Stimulated activated CD4-positive, alpha-beta T cell treated with anti-CD3 and anti-CD28 coated beads, TNF-alpha, amount 100 ng/mL, for 24 hours (primary cell): ENCODE measurements at regions not wholly inside any gene's neighbourhood (a gene's known extent, or its start where the extent isn't known, plus 50 kb on each side); places are given as distances from the start of the nearest gene placed in this dataset.
A peak's percentile ranks its signal among the peaks of the same experiment; 100 is the strongest.

ENCODE experiments used
- DNase-seq, 3 experiments: peaks; one replicate each; pipeline ENCODE4 v3.0.0-alpha.2; 2020; ENCODE audit warnings: low read depth in 3 of 3

DNA sequence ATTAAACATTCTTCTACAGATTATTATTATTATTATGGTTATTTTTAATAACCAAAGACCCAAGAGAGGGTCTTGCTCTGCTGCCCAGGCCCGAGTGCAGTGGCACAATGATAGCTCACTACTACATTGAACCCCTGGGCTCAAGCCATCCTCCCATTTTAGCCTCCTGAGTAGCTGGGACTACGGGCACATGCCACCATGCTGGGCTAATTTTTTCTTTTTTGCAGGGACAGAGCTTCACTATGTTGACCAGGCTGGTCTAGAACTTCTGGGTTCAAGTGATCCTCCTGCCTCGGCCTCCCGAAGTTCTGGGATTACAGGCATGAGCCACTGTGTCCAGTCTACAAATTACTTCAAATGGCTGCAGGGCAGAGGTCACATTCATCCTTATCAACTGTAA, 179.8 kb downstream of the KCNRG start:
- DNase-seq, result no peak

- no peak for DNase-seq
Measured at GRCh38 chr13:50196118-50196517, 180.9 kb downstream of the KCNRG start.

DNA sequence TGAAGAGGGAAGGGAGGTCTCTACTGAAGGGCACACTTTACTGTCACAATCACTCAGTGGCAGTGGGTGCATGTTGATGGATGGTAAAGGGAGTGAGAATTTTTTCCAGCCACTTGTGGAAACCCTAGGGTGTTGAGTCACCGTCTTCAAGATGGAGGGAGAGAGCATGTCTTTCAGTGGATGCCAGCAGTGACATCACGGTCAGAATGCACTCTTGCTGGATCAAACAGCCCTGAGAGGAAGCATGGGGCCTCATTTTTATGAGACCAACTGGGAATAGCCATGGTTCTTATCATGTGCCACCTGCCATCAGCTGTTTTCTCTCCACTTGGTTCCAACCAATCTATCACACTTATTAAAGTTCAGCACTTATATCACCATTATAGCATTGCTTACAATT, 182.5 kb downstream of the KCNRG start:
- no peak for DNase-seq

- no peak for DNase-seq
Measured at GRCh38 chr13:50198508-50198907, 183.3 kb downstream of the KCNRG start.

DNA sequence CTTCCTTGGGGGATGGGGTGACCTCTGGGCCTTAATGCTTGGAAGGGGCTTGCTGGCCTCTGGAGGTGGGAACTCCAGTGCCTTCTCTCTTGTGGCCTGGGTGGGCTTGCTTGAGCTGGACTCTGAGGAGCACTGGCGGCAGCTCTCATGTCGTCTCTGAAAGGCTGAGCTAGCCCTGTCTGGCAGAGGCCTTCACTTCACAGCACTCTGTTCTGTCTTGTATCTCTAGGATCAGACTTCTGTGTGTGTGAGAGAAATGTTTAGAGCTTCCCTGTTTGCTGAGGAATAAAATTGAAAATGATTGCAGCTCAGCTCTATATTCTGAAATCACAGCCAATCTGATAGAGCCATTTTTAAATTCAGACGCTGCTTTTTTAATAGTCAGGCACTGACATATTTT, 185.3 kb downstream of the KCNRG start:
- DNase-seq, result no peak

DNA sequence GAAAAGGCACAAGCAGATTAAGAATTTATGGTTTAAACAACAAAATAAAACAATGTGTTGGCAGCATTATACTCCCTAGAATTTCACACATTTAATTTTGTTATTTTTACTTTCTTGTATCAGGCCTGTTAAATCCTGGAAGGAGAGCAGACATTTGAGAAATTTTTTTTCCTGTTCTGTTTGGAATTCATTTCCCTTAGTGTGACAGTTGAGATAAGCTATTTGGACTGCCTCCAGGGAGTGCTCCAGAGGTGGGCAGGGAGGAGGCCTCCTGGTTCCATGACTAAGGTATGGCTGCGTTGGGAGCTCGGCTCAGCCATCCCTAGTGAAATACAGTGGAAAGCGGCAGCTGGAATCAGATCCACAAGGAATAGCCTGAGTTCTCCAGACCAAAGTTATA, 185.7 kb downstream of the KCNRG start:
- no peak for DNase-seq

GRCh38 chr13:50202485-50202884, 187.2 kb downstream of the KCNRG start:
- DNase-seq, result no peak

GRCh38 chr13:50203256-50203941, 188.2 kb downstream of the KCNRG start:
- DNase-seq, result no peak

DNA sequence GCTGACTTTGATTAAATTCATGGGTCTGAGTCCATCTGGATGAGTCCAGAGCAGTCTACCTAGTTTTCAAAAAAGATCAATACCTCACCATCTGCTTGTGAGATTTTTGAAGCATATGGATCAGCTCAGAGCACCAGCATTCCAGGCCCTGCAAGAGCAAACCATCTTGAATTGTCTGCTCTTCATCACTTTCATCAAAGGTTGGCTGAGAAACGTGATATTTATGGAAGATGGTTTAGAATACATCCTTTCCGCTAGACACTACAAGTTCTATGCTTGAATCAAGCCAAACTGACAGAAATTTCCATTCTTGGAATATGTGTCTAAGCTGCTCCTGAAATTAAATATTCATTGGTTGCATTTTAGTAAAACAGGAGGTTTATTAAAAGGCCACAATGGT, 190.3 kb downstream of the KCNRG start:
- no peak for DNase-seq

DNA sequence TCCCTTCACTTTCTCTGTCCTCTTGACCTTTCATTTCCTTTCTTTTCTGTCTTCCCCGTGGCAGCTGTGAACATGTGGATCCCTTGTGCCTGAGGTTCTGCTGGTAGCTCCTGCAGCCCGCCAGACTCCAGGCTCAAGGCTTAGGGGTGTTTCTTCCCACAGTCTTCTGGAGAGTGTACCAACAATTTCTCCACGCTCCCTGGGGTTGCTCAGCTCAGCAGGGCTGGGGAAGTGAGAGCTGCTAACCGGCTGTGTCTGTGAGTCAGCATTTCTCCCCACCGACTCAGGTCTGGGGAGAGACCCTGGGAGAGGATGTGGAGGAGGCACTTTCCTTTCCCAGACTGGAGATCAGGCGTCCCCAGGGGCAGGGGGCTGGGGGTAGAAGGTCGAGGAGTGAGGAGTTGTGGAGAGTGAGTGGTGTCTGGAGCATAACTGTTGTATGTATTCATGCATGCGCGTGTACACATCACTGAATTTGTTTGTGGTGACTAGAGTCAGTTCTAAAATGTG, 193.6 kb downstream of the KCNRG start:
- DNase-seq, result no peak

DNA sequence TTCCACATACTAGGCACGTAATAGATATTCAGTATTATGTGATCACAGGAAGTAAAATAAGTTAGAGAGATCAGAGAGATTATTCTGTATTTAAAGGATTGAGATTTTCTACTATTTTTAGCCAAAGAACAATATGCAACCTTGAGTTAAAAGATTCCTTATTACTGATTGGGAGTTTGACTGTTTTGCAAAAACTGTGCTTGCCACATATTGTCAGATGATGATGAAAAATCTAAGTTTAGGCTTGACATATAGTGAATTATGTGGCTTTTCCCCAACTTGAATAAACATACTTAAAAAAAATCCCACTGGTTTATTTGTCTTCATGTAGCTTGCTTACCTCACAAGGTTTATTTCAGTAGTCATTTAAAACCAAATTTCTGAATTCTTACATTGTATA, 194.4 kb downstream of the KCNRG start:
- no peak for DNase-seq

DNA sequence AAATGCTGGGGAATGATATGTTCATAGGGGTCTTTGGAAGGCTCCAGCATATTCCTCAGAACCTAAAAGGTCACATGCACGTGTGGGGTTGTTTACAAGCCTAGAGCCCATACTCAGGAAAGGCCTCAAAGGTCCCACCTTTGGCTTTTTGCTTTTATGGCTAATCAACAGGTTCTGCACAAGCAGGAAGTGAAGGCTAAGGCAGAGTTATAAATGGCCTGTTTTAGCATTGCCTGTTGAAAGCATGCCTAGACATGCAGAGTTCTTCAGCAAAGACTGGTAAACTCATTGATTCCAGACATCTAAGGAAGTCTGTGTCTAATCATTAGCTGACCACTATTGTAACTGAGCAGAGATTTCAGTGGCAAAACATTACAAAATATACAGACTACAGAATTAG, 198.3 kb downstream of the KCNRG start:
- no peak for DNase-seq

DNA sequence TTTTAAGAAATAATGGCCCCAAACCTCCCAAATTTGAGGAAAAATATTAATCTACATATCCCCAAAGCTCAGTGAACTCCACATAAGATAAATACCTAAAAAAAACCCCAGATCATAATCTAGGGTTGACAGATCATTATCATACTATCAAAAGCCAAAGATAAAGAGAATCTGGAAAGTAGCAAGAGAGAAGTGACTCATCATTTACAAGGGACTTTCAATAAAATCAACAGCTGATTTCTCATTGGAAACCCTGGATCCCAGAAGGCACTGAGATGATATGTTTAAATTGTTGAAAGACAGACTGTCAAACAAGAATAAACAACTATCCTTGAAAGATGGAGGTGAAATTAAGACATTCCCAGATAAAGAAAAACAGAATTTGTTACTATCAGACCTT, 199.3 kb downstream of the KCNRG start:
- no peak for DNase-seq

GRCh38 chr13:50215399-50215798, 200.2 kb downstream of the KCNRG start:
- DNase-seq, result no peak

- DNase-seq, result no peak
Measured at GRCh38 chr13:50219743-50220142, 204.5 kb downstream of the KCNRG start.

DNA sequence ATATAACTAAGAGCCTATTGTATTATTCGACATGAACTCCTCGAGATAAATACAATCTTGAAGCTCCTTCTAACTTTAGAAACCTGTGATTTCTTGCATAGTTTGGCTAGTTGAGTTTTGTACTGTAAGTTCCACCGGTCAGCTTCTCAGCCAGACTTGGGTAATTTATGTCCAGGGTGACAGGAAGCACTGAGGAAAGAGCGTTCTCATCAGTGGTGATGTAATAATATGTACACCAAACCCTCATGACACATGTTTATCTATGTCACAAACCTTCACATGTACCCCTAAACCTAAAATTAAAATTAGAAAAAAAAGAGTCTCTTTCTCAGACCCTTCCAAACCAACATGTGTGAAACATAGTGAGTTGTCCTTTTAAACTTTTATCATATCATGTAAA, 205.7 kb downstream of the KCNRG start:
- no peak for DNase-seq

DNA sequence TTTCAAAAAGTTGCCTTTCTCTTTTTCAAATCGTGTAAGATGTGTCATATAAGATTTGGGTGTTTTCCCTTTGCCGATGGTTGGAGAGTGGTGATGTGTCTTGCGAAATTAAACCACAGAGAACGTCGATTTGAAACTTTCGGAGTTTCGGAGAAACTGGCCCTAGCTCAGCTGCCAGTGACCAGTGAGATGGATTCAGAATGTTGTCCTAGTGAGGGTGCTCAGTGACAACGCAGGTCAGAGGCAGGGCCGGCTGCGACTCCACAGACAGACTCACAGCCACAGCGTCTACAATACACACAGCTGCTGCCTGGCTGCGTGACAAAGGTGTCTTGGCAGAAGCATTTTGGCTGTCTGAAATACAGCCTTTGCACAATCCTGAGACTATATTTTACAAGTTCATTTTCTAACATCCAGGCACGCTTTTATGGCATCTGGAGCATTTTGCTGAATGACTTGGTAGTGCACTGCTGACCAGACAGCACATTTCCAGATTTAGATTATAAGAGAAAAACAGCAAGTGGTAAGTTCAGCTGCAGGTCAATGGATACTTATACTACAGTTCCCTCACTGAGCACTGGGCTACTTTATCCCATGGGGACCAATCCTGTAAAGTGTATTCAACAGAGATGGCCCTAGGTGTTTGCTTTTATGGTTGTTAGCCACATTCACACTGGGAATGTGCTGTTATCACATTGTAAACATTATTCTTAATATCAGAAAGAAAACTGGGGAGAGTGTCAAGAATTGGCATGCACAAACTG, 207.5 kb downstream of the KCNRG start:
- no peak for DNase-seq

DNA sequence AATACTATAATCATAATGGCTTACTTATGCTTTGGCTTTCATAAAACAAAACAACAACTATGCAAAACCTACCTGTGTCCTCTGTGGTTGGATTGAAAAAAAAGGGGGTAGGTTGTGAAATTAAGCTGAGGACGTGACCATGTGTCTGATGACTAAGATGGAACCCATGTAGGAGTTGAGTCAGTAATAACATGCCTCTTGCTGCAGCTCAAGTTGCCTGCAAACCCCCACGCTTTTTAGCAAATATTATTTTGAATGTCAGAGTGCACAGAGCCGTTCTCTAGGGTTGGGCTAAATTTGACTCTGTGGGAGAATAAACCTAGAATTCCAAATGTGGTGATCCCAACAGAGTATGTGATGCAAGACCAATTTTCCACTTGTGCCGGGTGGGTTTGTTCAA, 209.3 kb downstream of the KCNRG start:
- DNase-seq, result peak in 2 of 3 experiments; percentile 25 to 30

GRCh38 chr13:50225193-50226155, 210.2 kb downstream of the KCNRG start:
- DNase-seq, result no peak

DNA sequence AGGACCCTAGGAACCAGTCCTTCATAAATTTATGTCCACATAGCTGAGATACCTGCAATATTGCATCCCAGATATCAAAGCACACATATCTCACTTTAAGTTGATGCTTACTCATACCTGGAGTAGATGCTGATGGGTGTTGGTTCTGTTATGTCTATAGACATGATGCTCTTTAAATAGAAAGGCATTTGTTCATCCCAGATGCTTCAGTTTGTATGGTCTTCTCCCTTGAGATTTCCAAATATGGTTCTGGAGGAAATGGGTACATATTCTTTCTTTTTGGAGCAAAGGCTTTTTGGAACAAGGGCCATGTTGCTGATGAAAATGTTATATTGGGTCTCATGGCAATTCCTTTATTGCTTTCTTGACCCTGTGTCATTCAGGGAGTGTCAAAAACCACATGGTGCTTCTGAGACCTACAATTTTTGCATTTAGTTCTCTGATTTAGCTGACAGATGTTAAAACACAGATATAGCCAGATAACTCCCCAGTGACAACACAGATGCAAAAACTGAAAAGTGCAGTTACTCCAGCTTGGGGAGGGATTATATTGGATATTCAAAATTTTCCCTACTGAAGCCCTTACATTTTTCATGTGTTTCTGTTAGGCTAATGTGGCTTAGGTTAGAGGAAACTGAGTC, 211.4 kb downstream of the KCNRG start:
- DNase-seq, result no peak

- peak in 1 of 3 experiments; percentile 39 for DNase-seq
Measured at GRCh38 chr13:50227361-50227760, 212.1 kb downstream of the KCNRG start.

DNA sequence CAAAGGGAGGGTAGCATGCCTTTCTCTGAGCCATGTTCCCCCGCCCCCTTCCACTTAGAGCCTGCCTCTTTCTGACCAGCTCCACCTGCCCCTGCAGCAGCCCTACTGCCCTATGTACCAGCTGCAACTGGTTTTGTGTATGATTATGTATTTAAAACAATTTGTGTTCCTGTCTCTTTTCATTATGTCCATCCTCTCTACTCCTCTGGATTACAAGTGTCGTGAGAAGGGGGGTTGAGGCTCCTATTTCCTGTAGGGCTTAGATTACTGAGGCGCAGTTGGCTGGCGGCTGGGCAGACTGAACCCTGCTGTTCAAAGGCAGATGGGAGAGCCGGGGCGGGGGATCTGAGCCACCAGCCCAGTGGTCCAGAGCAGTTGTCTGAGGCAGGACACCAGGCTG, 213.3 kb downstream of the KCNRG start:
- no peak for DNase-seq
